ENCODE measurements at regions not wholly inside any gene's neighbourhood (a gene's known extent, or its start where the extent isn't known, plus 50 kb on each side); places are given as distances from the start of the nearest gene placed in this dataset.

DNA sequence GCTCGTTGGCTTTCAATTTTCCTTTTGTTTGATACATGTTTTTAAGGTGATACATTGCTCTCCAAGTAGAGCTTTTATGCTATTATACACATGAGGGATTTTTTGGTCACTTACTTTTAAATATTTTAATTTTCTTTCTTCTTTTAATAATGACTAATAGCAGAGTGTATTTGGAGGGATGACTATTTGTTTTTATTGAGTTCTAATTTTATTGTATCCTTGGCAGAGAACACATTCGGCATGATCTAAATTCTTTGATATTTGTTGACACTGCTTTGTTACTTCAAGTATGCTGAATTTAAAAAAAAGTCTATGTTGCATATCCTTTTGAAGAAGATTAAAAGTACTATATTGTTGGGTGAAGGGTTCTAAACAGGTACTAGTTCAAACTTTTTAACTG is 149.9 kb upstream of the PDZRN3 start:
- no peak for TF ChIP-seq RAD21 (IDR thresholded peaks at IDR 0.05; ENCODE audit: low read depth)
- TF ChIP-seq TCF12 (IDR thresholded peaks at IDR 0.05; ENCODE audit: low read depth) = no peak
- TF ChIP-seq, protein P1, sequence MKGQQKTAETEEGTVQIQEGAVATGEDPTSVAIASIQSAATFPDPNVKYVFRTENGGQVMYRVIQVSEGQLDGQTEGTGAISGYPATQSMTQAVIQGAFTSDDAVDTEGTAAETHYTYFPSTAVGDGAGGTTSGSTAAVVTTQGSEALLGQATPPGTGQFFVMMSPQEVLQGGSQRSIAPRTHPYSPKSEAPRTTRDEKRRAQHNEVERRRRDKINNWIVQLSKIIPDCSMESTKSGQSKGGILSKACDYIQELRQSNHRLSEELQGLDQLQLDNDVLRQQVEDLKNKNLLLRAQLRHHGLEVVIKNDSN (IDR thresholded peaks at IDR 0.05) = no peak
- no peak for TF ChIP-seq CREB1 (IDR thresholded peaks at IDR 0.05; ENCODE audit: low read depth)
- TF ChIP-seq, protein P2, sequence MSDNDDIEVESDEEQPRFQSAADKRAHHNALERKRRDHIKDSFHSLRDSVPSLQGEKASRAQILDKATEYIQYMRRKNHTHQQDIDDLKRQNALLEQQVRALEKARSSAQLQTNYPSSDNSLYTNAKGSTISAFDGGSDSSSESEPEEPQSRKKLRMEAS (IDR thresholded peaks at IDR 0.05) = no peak
- no peak for TF ChIP-seq TAF1 (IDR thresholded peaks at IDR 0.05; ENCODE audit: low read depth)
- TF ChIP-seq EGR1 (IDR thresholded peaks at IDR 0.05) = no peak
- no peak for TF ChIP-seq EP300 (IDR thresholded peaks at IDR 0.05; ENCODE audit: borderline replicate concordance)
- TF ChIP-seq, protein P3, sequence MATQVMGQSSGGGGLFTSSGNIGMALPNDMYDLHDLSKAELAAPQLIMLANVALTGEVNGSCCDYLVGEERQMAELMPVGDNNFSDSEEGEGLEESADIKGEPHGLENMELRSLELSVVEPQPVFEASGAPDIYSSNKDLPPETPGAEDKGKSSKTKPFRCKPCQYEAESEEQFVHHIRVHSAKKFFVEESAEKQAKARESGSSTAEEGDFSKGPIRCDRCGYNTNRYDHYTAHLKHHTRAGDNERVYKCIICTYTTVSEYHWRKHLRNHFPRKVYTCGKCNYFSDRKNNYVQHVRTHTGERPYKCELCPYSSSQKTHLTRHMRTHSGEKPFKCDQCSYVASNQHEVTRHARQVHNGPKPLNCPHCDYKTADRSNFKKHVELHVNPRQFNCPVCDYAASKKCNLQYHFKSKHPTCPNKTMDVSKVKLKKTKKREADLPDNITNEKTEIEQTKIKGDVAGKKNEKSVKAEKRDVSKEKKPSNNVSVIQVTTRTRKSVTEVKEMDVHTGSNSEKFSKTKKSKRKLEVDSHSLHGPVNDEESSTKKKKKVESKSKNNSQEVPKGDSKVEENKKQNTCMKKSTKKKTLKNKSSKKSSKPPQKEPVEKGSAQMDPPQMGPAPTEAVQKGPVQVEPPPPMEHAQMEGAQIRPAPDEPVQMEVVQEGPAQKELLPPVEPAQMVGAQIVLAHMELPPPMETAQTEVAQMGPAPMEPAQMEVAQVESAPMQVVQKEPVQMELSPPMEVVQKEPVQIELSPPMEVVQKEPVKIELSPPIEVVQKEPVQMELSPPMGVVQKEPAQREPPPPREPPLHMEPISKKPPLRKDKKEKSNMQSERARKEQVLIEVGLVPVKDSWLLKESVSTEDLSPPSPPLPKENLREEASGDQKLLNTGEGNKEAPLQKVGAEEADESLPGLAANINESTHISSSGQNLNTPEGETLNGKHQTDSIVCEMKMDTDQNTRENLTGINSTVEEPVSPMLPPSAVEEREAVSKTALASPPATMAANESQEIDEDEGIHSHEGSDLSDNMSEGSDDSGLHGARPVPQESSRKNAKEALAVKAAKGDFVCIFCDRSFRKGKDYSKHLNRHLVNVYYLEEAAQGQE (IDR thresholded peaks at IDR 0.05; ENCODE audit: low read depth) = no peak
- no peak for TF ChIP-seq ZBTB7A (IDR thresholded peaks at IDR 0.05; ENCODE audit: low read depth)
- no peak for TF ChIP-seq NFIC (IDR thresholded peaks at IDR 0.05)
- no peak for TF ChIP-seq TEAD4 (IDR thresholded peaks at IDR 0.05)
- no peak for TF ChIP-seq FOXM1 (IDR thresholded peaks at IDR 0.05; ENCODE audit: borderline replicate concordance, low read depth)
- no peak for TF ChIP-seq YY1 (IDR thresholded peaks at IDR 0.05; ENCODE audit: low read depth)
- TF ChIP-seq CEBPB (IDR thresholded peaks at IDR 0.05) = no peak

DNA sequence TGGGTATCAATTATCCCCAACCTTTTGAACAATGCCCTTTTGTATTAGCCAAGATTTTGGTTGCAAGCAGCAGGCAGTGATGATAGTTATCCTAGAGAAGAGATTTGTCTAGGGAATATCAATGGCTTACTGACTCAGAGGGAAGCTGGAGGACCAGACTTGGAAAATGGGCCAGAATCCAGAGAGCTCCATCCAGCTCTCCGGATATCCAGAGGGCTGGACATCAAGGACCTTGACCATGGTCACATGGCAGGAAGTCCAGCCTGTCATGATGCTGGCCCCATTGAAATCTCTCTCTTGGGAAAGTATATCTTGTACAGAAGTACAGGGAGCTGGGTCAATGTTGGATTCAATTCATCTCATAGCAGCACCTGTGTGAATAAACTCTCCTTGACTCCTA is 148.5 kb upstream of the PDZRN3 start:
- TF ChIP-seq CREB1 (IDR thresholded peaks at IDR 0.05; ENCODE audit: low read depth) (no peak), TAF1 (IDR thresholded peaks at IDR 0.05; ENCODE audit: low read depth) (no peak), TCF12 (IDR thresholded peaks at IDR 0.05; ENCODE audit: low read depth) (no peak), EP300 (IDR thresholded peaks at IDR 0.05; ENCODE audit: borderline replicate concordance) (no peak), YY1 (IDR thresholded peaks at IDR 0.05; ENCODE audit: low read depth) (no peak)
- TF ChIP-seq, protein P3 (IDR thresholded peaks at IDR 0.05; ENCODE audit: low read depth) = no peak

DNA sequence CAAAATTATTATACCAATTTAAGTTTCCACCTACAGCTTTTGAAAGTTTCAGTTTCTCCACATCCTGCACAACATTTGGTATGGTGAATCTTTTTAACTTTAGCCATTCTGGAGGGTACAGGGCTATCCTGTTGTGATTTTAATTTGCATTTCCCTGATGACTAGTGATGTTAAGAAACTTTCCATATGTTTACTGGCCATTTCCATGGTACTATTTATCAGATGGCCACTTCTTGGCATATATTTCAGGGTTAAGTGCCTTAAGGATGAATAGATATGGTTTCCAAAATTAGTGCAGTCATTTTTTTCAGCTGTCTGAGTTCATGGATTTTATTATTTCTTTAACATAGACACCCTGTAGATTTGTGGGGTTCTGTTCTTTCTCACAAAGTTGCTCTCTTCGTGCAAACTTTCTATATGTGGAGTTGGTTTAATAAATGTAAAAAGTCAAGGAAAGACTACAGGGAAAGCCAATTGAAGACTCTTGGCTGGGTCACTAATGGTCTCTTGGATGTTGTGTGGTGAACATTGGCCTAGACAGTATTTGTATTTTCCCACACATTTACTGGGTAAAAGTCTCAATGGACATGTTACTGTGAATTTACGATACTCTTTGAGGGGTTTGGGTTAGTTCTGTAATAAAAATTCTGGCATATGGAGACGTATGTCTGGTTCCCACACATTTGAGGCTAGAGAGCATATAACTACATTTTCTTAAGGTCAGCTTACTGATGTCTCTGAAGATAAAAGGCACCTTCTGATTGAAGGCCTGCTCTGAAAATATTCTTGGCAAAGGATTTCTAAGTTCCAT is 147.5 kb upstream of the PDZRN3 start:
- no peak for TF ChIP-seq TEAD4 (IDR thresholded peaks at IDR 0.05)
- TF ChIP-seq FOXM1 (IDR thresholded peaks at IDR 0.05; ENCODE audit: borderline replicate concordance, low read depth) = no peak

DNA sequence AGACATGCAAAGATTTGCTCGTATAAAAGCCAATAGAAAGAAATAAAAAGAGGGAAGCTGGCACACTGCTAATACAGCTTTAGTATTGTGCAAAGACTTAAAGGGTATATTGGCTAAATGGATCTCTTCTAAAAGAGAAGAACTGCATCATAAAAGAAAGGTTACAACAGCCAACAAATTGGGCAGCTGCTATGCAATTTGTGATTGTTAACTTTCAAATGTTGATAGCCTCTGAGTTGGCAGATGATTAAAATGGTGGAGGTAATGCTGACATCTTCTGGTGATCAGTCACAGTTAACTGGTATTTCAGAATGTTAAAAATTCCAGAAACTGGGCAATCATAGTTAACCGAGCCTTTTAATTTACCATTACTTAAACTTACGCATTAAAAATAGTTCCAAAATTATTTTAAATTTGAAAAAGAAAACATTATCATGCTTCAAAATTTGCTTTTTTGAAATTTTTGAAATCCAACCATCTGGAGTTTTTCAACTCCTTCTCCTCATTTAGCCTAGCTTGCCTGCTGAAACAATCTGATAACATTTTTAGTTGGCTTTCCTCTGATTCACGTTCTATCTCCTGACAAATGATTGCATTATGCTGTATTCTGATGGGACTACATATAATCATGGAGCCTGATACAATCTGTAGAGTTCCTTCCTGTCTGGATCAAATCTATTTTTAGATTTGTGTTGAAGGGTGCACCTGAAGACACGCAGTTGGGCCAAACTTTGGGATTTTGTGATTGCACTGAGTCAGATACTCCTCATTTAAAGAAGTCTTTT is 144.0 kb upstream of the PDZRN3 start:
- TF ChIP-seq TEAD4 (IDR thresholded peaks at IDR 0.05) (no peak), FOXM1 (IDR thresholded peaks at IDR 0.05; ENCODE audit: borderline replicate concordance, low read depth) (no peak), NFIC (IDR thresholded peaks at IDR 0.05) (no peak), YY1 (IDR thresholded peaks at IDR 0.05; ENCODE audit: low read depth) (no peak), TCF12 (IDR thresholded peaks at IDR 0.05; ENCODE audit: low read depth) (no peak), EP300 (IDR thresholded peaks at IDR 0.05; ENCODE audit: borderline replicate concordance) (no peak), CEBPB (IDR thresholded peaks at IDR 0.05) (no peak), RAD21 (IDR thresholded peaks at IDR 0.05; ENCODE audit: low read depth) (no peak), TAF1 (IDR thresholded peaks at IDR 0.05; ENCODE audit: low read depth) (no peak), CREB1 (IDR thresholded peaks at IDR 0.05; ENCODE audit: low read depth) (no peak), EGR1 (IDR thresholded peaks at IDR 0.05) (no peak), ZBTB7A (IDR thresholded peaks at IDR 0.05; ENCODE audit: low read depth) (no peak)
- TF ChIP-seq, protein P1 (IDR thresholded peaks at IDR 0.05) = no peak
- TF ChIP-seq, protein P2 (IDR thresholded peaks at IDR 0.05) = no peak
- TF ChIP-seq, protein P3 (IDR thresholded peaks at IDR 0.05; ENCODE audit: low read depth) = no peak

Data from Ishikawa (cell line).